ENCODE measurements at regions not wholly inside any gene's neighbourhood (a gene's known extent, or its start where the extent isn't known, plus 50 kb on each side); places are given as distances from the start of the nearest gene placed in this dataset.

- DNase-seq = no peak
Measured at GRCh38 chr4:119930546-119930945, 136.1 kb downstream of the MAD2L1 start.

GRCh38 chr4:119921830-119922229, 144.8 kb downstream of the MAD2L1 start:
- DNase-seq = no peak

GRCh38 chr4:119906277-119906676, 160.4 kb downstream of the MAD2L1 start:
- no peak for DNase-seq

- DNase-seq = no peak
Measured at GRCh38 chr4:119898211-119898610, 168.4 kb downstream of the MAD2L1 start.

- DNase-seq = no peak
Measured at GRCh38 chr4:119897260-119897659, 169.4 kb downstream of the MAD2L1 start.

- DNase-seq = no peak
Measured at GRCh38 chr4:119894650-119895208, 171.9 kb downstream of the MAD2L1 start.

- DNase-seq = no peak
Measured at GRCh38 chr4:119873794-119874325, 192.8 kb downstream of the MAD2L1 start.

- no peak for DNase-seq
Measured at GRCh38 chr4:119873132-119873531, 193.5 kb downstream of the MAD2L1 start.

- no peak for DNase-seq
Measured at GRCh38 chr4:119872371-119873016, 194.2 kb downstream of the MAD2L1 start.

GRCh38 chr4:119870856-119871255, 195.8 kb downstream of the MAD2L1 start:
- no peak for DNase-seq

- no peak for DNase-seq
Measured at GRCh38 chr4:119865789-119866188, 200.9 kb downstream of the MAD2L1 start.

GRCh38 chr4:119865389-119865788, 201.3 kb downstream of the MAD2L1 start:
- no peak for DNase-seq

- no peak for DNase-seq
Measured at GRCh38 chr4:119861731-119862130, 204.9 kb downstream of the MAD2L1 start.

- no peak for DNase-seq
Measured at GRCh38 chr4:119858176-119858575, 208.5 kb downstream of the MAD2L1 start.

- DNase-seq = no peak
Measured at GRCh38 chr4:119854364-119854763, 212.3 kb downstream of the MAD2L1 start.

GRCh38 chr4:119851649-119852048, 215.0 kb downstream of the MAD2L1 start:
- no peak for DNase-seq

- DNase-seq = peak; percentile 4
Measured at GRCh38 chr4:119841361-119841760, 212.8 kb upstream of the PDE5A start.

- peak; percentile 69 for DNase-seq
Measured at GRCh38 chr4:119835613-119835910, 207.0 kb upstream of the PDE5A start.

- peak; percentile 57 for DNase-seq
Measured at GRCh38 chr4:119834906-119835612, 206.5 kb upstream of the PDE5A start.

GRCh38 chr4:119833611-119834010, 205.0 kb upstream of the PDE5A start:
- DNase-seq = peak; percentile 81

- DNase-seq = peak; percentile 83
Measured at GRCh38 chr4:119832776-119833175, 204.2 kb upstream of the PDE5A start.

- DNase-seq = no peak
Measured at GRCh38 chr4:119829326-119829725, 200.7 kb upstream of the PDE5A start.

- no peak for DNase-seq
Measured at GRCh38 chr4:119825696-119826095, 197.1 kb upstream of the PDE5A start.

- DNase-seq = no peak
Measured at GRCh38 chr4:119823891-119824290, 195.3 kb upstream of the PDE5A start.

Measured in fibroblast of skin of scalp (primary cell).